ENCODE measurements at regions not wholly inside any gene's neighbourhood (a gene's known extent, or its start where the extent isn't known, plus 50 kb on each side); places are given as distances from the start of the nearest gene placed in this dataset.

GRCh38 chr20:60477958-60478357 lies 519.7 kb downstream of the CDH26 start:
- Mint-ChIP-seq H3K4me3 (ENCODE audit: unreplicated experiment) (no peak overlapping the region), H3K4me1 (ENCODE audit: low read depth, unreplicated experiment) (no peaks in the 10 kb centered on the region), H3K36me3 (ENCODE audit: unreplicated experiment) (no peaks in the 10 kb centered on the region), H3K27me3 (ENCODE audit: unreplicated experiment) (no peaks in the 10 kb centered on the region), H3K9me3 (ENCODE audit: unreplicated experiment) (peaks cover 1% of the 10 kb centered on the region), H3K27ac (ENCODE audit: unreplicated experiment) (no peak overlapping the region)
- DNase-seq = no peak
- TF ChIP-seq CTCF (IDR thresholded peaks at IDR 0.05; ENCODE audit: partially characterized antibody, unreplicated experiment) = no peak

GRCh38 chr20:60478533-60478932 lies 520.3 kb downstream of the CDH26 start:
- no peak overlapping the region for H3K4me3 Mint-ChIP-seq (ENCODE audit: unreplicated experiment)
- TF ChIP-seq CTCF (IDR thresholded peaks at IDR 0.05; ENCODE audit: partially characterized antibody, unreplicated experiment) = no peak
- DNase-seq = no peak
- peaks cover 1% of the 10 kb centered on the region for H3K9me3 Mint-ChIP-seq (ENCODE audit: unreplicated experiment)
- H3K36me3 Mint-ChIP-seq (ENCODE audit: unreplicated experiment) = no peaks in the 10 kb centered on the region
- no peaks in the 10 kb centered on the region for H3K4me1 Mint-ChIP-seq (ENCODE audit: low read depth, unreplicated experiment)
- no peak overlapping the region for H3K27ac Mint-ChIP-seq (ENCODE audit: unreplicated experiment)
- H3K27me3 Mint-ChIP-seq (ENCODE audit: unreplicated experiment) = no peaks in the 10 kb centered on the region

GRCh38 chr20:60480950-60481742 lies 522.9 kb downstream of the CDH26 start:
- no peak for TF ChIP-seq CTCF (IDR thresholded peaks at IDR 0.05; ENCODE audit: partially characterized antibody, unreplicated experiment)
- DNase-seq = no peak
- peaks cover 4% of the 10 kb centered on the region for H3K36me3 Mint-ChIP-seq (ENCODE audit: unreplicated experiment)
- H3K27ac Mint-ChIP-seq (ENCODE audit: unreplicated experiment) = no peak overlapping the region
- H3K4me1 Mint-ChIP-seq (ENCODE audit: low read depth, unreplicated experiment) = peaks cover 8% of the 10 kb centered on the region
- H3K27me3 Mint-ChIP-seq (ENCODE audit: unreplicated experiment) = no peaks in the 10 kb centered on the region
- no peak overlapping the region for H3K4me3 Mint-ChIP-seq (ENCODE audit: unreplicated experiment)
- H3K9me3 Mint-ChIP-seq (ENCODE audit: unreplicated experiment) = peaks cover 8% of the 10 kb centered on the region

GRCh38 chr20:60481743-60482133 lies 523.5 kb downstream of the CDH26 start:
- H3K27me3 Mint-ChIP-seq (ENCODE audit: unreplicated experiment) = peaks cover 3% of the 10 kb centered on the region
- no peak overlapping the region for H3K4me3 Mint-ChIP-seq (ENCODE audit: unreplicated experiment)
- H3K36me3 Mint-ChIP-seq (ENCODE audit: unreplicated experiment) = peaks cover 4% of the 10 kb centered on the region
- no peak for DNase-seq
- no peak for TF ChIP-seq CTCF (IDR thresholded peaks at IDR 0.05; ENCODE audit: partially characterized antibody, unreplicated experiment)
- peaks cover 8% of the 10 kb centered on the region for H3K9me3 Mint-ChIP-seq (ENCODE audit: unreplicated experiment)
- no peak overlapping the region for H3K27ac Mint-ChIP-seq (ENCODE audit: unreplicated experiment)
- H3K4me1 Mint-ChIP-seq (ENCODE audit: low read depth, unreplicated experiment) = peaks cover 8% of the 10 kb centered on the region

GRCh38 chr20:60482221-60483008 lies 524.2 kb downstream of the CDH26 start:
- no peak for TF ChIP-seq CTCF (IDR thresholded peaks at IDR 0.05; ENCODE audit: partially characterized antibody, unreplicated experiment)
- peaks cover 8% of the 10 kb centered on the region for H3K4me1 Mint-ChIP-seq (ENCODE audit: low read depth, unreplicated experiment)

More at GRCh38 chr20:60482221-60483008, 524.2 kb downstream of the CDH26 start:
- Mint-ChIP-seq H3K27me3 (ENCODE audit: unreplicated experiment) (peaks cover 3% of the 10 kb centered on the region), H3K36me3 (ENCODE audit: unreplicated experiment) (peaks cover 4% of the 10 kb centered on the region), H3K9me3 (ENCODE audit: unreplicated experiment) (peaks cover 8% of the 10 kb centered on the region), H3K27ac (ENCODE audit: unreplicated experiment) (no peak overlapping the region), H3K4me3 (ENCODE audit: unreplicated experiment) (no peak overlapping the region)
- DNase-seq = no peak
